SKM-1 (cell line): ENCODE measurements at regions not wholly inside any gene's neighbourhood (a gene's known extent, or its start where the extent isn't known, plus 50 kb on each side); places are given as distances from the start of the nearest gene placed in this dataset.
A peak's percentile ranks its signal among the peaks of the same experiment; 100 is the strongest.
"Not testable (repeated sequence)": the region's sequence is repeated elsewhere in the genome, so short reads cannot be mapped to it uniquely, and the experiment has no call there.

ENCODE experiments used
- DNase-seq: peaks from one replicate; lab custom pipeline; 2025; ENCODE audit not compliant: unreplicated experiment; lab: John Stamatoyannopoulos, UW

- peak; percentile 93 for DNase-seq
Measured at GRCh38 chr4:123599061-123599919, 202.7 kb downstream of the SPRY1 start.

- peak; percentile 96 for DNase-seq
Measured at GRCh38 chr4:123599920-123600810, 203.6 kb downstream of the SPRY1 start.

GRCh38 chr4:123600987-123601904, 204.7 kb downstream of the SPRY1 start:
- no peak for DNase-seq

- DNase-seq: no peak
Measured at GRCh38 chr4:123602007-123602406, 205.4 kb downstream of the SPRY1 start.

- DNase-seq: no peak
Measured at GRCh38 chr4:123603165-123603564, 206.6 kb downstream of the SPRY1 start.

- not testable (repeated sequence) for DNase-seq
Measured at GRCh38 chr4:123605797-123606196, 209.2 kb downstream of the SPRY1 start.

GRCh38 chr4:123606336-123606735, 209.7 kb downstream of the SPRY1 start:
- DNase-seq: no peak

GRCh38 chr4:123606946-123607542, 210.4 kb downstream of the SPRY1 start:
- peak; percentile 52 for DNase-seq

- no peak for DNase-seq
Measured at GRCh38 chr4:123609829-123610228, 213.2 kb downstream of the SPRY1 start.

- no peak for DNase-seq
Measured at GRCh38 chr4:123613586-123614344, 217.2 kb downstream of the SPRY1 start.

GRCh38 chr4:123615901-123616300, 219.3 kb downstream of the SPRY1 start:
- DNase-seq: no peak

- peak; percentile 74 for DNase-seq
Measured at GRCh38 chr4:123616951-123617461, 220.4 kb downstream of the SPRY1 start.

GRCh38 chr4:123617791-123618190, 221.2 kb downstream of the SPRY1 start:
- no peak for DNase-seq

- no peak for DNase-seq
Measured at GRCh38 chr4:123618606-123619005, 222.0 kb downstream of the SPRY1 start.

GRCh38 chr4:123619326-123619725, 222.7 kb downstream of the SPRY1 start:
- no peak for DNase-seq

- no peak for DNase-seq
Measured at GRCh38 chr4:123619895-123620294, 223.3 kb downstream of the SPRY1 start.

- no peak for DNase-seq
Measured at GRCh38 chr4:123621072-123621705, 224.6 kb downstream of the SPRY1 start.

- DNase-seq: no peak
Measured at GRCh38 chr4:123622572-123622971, 226.0 kb downstream of the SPRY1 start.

- no peak for DNase-seq
Measured at GRCh38 chr4:123623611-123624010, 227.0 kb downstream of the SPRY1 start.
